Uterus (tissue), 2 donors: ENCODE measurements at regions not wholly inside any gene's neighbourhood (a gene's known extent, or its start where the extent isn't known, plus 50 kb on each side); places are given as distances from the start of the nearest gene placed in this dataset.
"Not testable (repeated sequence)": the region's sequence is repeated elsewhere in the genome, so short reads cannot be mapped to it uniquely, and the experiment has no call there.

Experiments
- POLR2A ChIP-seq, 2 donors: fragments of 450-650 bp; IDR thresholded peaks; one replicate each; pipeline ENCODE4 v1.6.1; 2016; ENCODE audit warnings: antibody characterized with exemption in 2 of 2, mild to moderate bottlenecking in 1 of 2, moderate library complexity in 1 of 2
- TF ChIP-seq, protein P1 (sequence below), 4 experiments: fragments of 200-600 bp in 2 of 4; fragments of 450-650 bp in 2 of 4; sonication (generic) in 2 of 4; IDR thresholded peaks; one replicate each; pipeline ENCODE4 v1.5.1; 2016 to 2019; ENCODE audit warnings: antibody characterized with exemption in 4 of 4, mild to moderate bottlenecking in 2 of 4, moderate library complexity in 1 of 4

DNA sequence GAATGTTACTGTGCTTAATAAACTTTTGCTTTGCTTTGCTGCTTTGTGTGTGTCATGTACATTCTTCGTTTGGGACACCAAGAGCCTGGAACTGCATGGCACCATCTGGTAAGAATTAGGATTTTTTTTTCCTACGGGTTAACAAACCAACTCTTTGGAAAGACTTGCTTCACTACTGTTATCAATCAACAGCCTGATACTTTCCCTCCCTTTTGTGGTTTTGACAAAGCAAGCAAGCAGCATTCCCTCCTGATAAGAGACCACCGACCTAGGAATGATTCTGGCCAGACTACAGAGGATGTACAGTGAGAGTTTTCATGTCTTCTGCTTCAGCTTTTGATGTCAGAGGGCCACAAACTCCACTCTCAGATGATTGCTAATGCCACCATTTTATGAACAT lies 237.5 kb downstream of the FAM72C start:
- TF ChIP-seq, protein P1, sequence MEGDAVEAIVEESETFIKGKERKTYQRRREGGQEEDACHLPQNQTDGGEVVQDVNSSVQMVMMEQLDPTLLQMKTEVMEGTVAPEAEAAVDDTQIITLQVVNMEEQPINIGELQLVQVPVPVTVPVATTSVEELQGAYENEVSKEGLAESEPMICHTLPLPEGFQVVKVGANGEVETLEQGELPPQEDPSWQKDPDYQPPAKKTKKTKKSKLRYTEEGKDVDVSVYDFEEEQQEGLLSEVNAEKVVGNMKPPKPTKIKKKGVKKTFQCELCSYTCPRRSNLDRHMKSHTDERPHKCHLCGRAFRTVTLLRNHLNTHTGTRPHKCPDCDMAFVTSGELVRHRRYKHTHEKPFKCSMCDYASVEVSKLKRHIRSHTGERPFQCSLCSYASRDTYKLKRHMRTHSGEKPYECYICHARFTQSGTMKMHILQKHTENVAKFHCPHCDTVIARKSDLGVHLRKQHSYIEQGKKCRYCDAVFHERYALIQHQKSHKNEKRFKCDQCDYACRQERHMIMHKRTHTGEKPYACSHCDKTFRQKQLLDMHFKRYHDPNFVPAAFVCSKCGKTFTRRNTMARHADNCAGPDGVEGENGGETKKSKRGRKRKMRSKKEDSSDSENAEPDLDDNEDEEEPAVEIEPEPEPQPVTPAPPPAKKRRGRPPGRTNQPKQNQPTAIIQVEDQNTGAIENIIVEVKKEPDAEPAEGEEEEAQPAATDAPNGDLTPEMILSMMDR (IDR thresholded peaks at IDR 0.05), result not testable (repeated sequence)
- not testable (repeated sequence) for TF ChIP-seq POLR2A (IDR thresholded peaks at IDR 0.05)
